Fibroblast of lung (primary cell): ENCODE measurements at regions not wholly inside any gene's neighbourhood (a gene's known extent, or its start where the extent isn't known, plus 50 kb on each side); places are given as distances from the start of the nearest gene placed in this dataset.

Experiments used
- DNase-seq, 2 donors: peaks; one replicate each; pipeline versions ENCODE4 v3.0.0 to v3.0.0-alpha.2; 2010; ENCODE audit warnings: low read depth in 2 of 2
- H2AFZ ChIP-seq: 2 replicates; pipeline ENCODE4 v1.5.1; 2012; ENCODE audit warnings: low read length, control low read depth, inconsistent platforms
- H3K27ac ChIP-seq: 2 replicates; pipeline ENCODE4 v1.5.1; 2011; ENCODE audit warnings: low read length, control low read depth; ENCODE audit not compliant: insufficient read depth
- H3K27me3 ChIP-seq: 2 replicates; pipeline ENCODE4 v1.5.1; 2011; ENCODE audit warnings: mild to moderate bottlenecking, low read length; ENCODE audit not compliant: control insufficient read depth, insufficient read depth
- H3K36me3 ChIP-seq: 2 replicates; pipeline ENCODE4 v1.5.1; 2011; ENCODE audit warnings: low read length; ENCODE audit not compliant: control insufficient read depth, insufficient read depth
- H3K4me1 ChIP-seq: 2 replicates; pipeline ENCODE4 v1.5.1; 2011; ENCODE audit warnings: low read length; ENCODE audit not compliant: control insufficient read depth, insufficient read depth; ENCODE audit errors: extremely low read depth
- H3K4me2 ChIP-seq: 2 replicates; pipeline ENCODE4 v1.5.1; 2011; ENCODE audit warnings: low read length, control low read depth; ENCODE audit not compliant: insufficient read depth; ENCODE audit errors: extremely low read depth
- H3K4me3 ChIP-seq, 4 experiments: fragments of 200-600 bp in 1 of 4; sonication (generic) in 1 of 4; replicated peaks in 1 of 4; 2 replicates each; pipeline ENCODE4 v1.5.1; 2011 to 2016; ENCODE audit warnings: low read length in 4 of 4, low read depth in 3 of 4, mild to moderate bottlenecking in 3 of 4, control low read depth in 2 of 4, inconsistent platforms in 1 of 4, mixed read lengths in 1 of 4; ENCODE audit not compliant: insufficient read depth in 1 of 4; ENCODE audit errors: control extremely low read depth in 1 of 4
- H3K79me2 ChIP-seq: 2 replicates; pipeline ENCODE4 v1.5.1; 2012; ENCODE audit warnings: mild to moderate bottlenecking, low read length, inconsistent platforms; ENCODE audit not compliant: control insufficient read depth, insufficient read depth
- H3K9ac ChIP-seq: 2 replicates; pipeline ENCODE4 v1.5.1; 2011; ENCODE audit warnings: mild to moderate bottlenecking, low read length, control low read depth; ENCODE audit not compliant: insufficient read depth
- H3K9me3 ChIP-seq: 2 replicates; pipeline ENCODE4 v1.5.1; 2012; ENCODE audit warnings: low read depth, low read length; ENCODE audit not compliant: control insufficient read depth, insufficient read depth
- H4K20me1 ChIP-seq: 2 replicates; pipeline ENCODE4 v1.5.1; 2011; ENCODE audit warnings: low read length; ENCODE audit not compliant: control insufficient read depth, insufficient read depth; ENCODE audit errors: extremely low read depth
- CTCF ChIP-seq, 2 donors: IDR thresholded peaks in 1 of 2; conservative IDR thresholded peaks in 1 of 2; 1 replicate in 1 of 2; 2 replicates in 1 of 2; pipeline ENCODE4 v1.5.1; 2011 to 2012; ENCODE audit warnings: low read length in 2 of 2, control low read depth in 1 of 2, inconsistent platforms in 1 of 2, low read depth in 1 of 2, mild to moderate bottlenecking in 1 of 2
- EZH2 ChIP-seq: IDR thresholded peaks from 2 replicates; pipeline ENCODE4 v1.5.1; 2012; ENCODE audit warnings: low read length, control low read depth, mild to moderate bottlenecking; ENCODE audit errors: missing control alignments

GRCh38 chr5:120907953-120908352 is 443.9 kb downstream of the PRR16 start:
- no peak overlapping the region for H3K27ac ChIP-seq
- no peaks in the 10 kb centered on the region for H3K79me2 ChIP-seq
- TF ChIP-seq CTCF (conservative IDR thresholded peaks at IDR 0.05 in 1 of 2, IDR thresholded peaks at IDR 0.05 in 1 of 2; ENCODE audit: low read depth in 1 of 2, low read length in 2 of 2) (no peak), EZH2 (no peak)
- H3K4me3 ChIP-seq: no peak overlapping the region
- no peak overlapping the region for H3K9ac ChIP-seq
- H3K36me3 ChIP-seq: no peaks in the 10 kb centered on the region
- no peak overlapping the region for H2AFZ ChIP-seq
- no peak overlapping the region for H3K4me2 ChIP-seq
- DNase-seq: no peak
- H3K4me1 ChIP-seq: no peaks in the 10 kb centered on the region
- no peaks in the 10 kb centered on the region for H3K27me3 ChIP-seq
- H4K20me1 ChIP-seq: no peaks in the 10 kb centered on the region
- H3K9me3 ChIP-seq: no peaks in the 10 kb centered on the region

- DNase-seq: no peak
These were observed 446.5 kb downstream of the PRR16 start for GRCh38 chr5:120910629-120911028.

GRCh38 chr5:120913396-120913795 is 449.3 kb downstream of the PRR16 start:
- Histone ChIP-seq H3K4me1 (no peaks in the 10 kb centered on the region), H3K9me3 (no peaks in the 10 kb centered on the region), H4K20me1 (no peaks in the 10 kb centered on the region), H3K4me3 (no peak overlapping the region), H3K27me3 (no peaks in the 10 kb centered on the region), H3K9ac (no peak overlapping the region), H3K27ac (no peak overlapping the region), H3K36me3 (no peaks in the 10 kb centered on the region), H2AFZ (no peak overlapping the region), H3K4me2 (no peak overlapping the region), H3K79me2 (no peaks in the 10 kb centered on the region)
- DNase-seq: no peak
- TF ChIP-seq EZH2 (no peak), CTCF (conservative IDR thresholded peaks at IDR 0.05 in 1 of 2, IDR thresholded peaks at IDR 0.05 in 1 of 2; ENCODE audit: low read depth in 1 of 2, low read length in 2 of 2) (no peak)

More at GRCh38 chr5:120910629-120911028, 446.5 kb downstream of the PRR16 start:
- Histone ChIP-seq H3K4me1 (no peaks in the 10 kb centered on the region), H2AFZ (no peak overlapping the region), H3K4me3 (no peak overlapping the region), H3K27ac (no peak overlapping the region), H3K36me3 (no peaks in the 10 kb centered on the region), H3K79me2 (no peaks in the 10 kb centered on the region), H3K27me3 (no peaks in the 10 kb centered on the region), H3K4me2 (no peak overlapping the region), H3K9me3 (no peaks in the 10 kb centered on the region), H3K9ac (no peak overlapping the region), H4K20me1 (no peaks in the 10 kb centered on the region)
- no peak for TF ChIP-seq CTCF (conservative IDR thresholded peaks at IDR 0.05 in 1 of 2, IDR thresholded peaks at IDR 0.05 in 1 of 2; ENCODE audit: low read depth in 1 of 2, low read length in 2 of 2)
- no peak for TF ChIP-seq EZH2
